HG03378 (cell line): ENCODE measurements at regions not wholly inside any gene's neighbourhood (a gene's known extent, or its start where the extent isn't known, plus 50 kb on each side); places are given as distances from the start of the nearest gene placed in this dataset.

Experiments used
- ATAC-seq: cut with Tn5 transposase; IDR thresholded peaks from one replicate; pipeline ENCODE4 v1.9.1; 2021; ENCODE audit warnings: mild to moderate bottlenecking, moderate library complexity; ENCODE audit not compliant: unreplicated experiment

DNA sequence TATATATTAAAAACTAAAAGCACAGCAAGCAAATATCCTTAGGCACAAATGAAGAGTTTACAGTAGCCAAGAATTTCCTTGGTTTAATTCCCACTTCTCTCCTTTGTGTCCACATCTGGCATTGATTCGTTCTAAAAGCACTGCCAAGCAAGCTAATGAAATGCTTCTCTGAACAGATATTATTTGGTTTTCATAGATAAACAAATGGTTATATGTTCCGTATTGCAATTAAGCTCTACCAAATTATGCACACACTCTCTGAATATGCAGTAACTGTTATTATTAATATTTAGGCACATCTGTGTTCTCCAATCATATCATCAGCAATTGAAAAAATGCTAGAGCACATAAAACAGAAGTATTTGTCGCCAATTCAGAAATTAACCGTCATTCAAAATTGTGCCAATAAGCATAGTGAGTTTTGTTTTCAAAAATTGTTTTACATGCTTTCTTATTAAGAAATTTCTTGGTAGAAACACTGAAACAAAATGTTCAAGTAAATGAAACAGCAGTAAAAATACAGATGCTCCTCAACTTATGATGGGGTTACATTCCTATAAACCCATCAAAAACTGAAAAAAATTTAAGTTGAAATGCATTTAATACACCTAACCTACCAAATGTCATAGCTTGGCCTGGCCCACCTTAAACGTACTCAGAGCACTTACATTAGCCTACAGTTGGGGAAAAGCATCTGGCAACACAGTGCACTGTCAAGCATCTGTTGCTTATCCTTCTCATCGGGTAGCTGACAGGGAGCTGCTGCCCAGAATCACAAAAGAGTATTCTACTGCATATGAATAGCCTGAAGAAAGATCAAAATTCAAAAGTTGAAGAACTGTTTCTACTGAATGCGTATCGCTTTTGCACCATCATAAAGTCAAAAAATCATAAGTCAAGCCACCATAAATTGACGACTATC is 2134.7 kb downstream of the PCDH9 start:
- ATAC-seq: no peak

DNA sequence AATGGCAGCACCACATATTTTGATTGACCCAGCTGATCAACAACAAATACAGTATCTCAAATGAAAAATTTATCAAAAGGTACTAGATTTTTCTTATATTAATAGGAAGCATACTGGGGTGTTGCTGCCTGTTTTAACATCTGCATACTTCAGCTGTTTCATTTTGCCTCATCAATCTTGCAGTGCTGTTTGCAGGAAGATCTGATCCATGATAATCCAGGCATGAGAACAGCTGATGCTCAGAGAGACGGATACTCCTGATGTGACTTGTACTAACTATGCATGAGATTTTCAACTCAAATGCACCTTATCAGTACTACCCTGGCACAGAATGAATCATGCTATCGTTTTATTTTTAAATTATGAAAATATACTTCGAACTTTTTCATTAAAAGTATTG is 2136.8 kb downstream of the PCDH9 start:
- no peak for ATAC-seq

DNA sequence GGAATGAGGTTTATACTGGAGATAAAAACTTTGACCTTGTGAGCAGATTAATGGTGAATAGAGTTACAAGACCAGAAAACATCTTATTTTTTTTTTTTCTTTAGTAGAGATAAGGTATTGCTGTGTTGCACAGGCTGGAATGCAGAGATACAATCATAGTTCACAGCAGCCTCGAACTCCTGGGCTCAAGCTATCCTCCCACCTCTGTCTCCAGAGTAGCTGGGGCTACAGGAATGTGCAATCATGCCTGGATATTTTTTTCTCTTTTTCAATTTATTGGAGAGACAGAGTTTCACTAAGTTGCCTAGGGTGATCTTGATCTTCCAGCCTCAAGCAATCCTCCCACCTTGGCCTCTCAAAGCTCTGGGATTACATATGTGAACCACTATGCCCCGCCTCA is 2139.1 kb downstream of the PCDH9 start:
- ATAC-seq: no peak

DNA sequence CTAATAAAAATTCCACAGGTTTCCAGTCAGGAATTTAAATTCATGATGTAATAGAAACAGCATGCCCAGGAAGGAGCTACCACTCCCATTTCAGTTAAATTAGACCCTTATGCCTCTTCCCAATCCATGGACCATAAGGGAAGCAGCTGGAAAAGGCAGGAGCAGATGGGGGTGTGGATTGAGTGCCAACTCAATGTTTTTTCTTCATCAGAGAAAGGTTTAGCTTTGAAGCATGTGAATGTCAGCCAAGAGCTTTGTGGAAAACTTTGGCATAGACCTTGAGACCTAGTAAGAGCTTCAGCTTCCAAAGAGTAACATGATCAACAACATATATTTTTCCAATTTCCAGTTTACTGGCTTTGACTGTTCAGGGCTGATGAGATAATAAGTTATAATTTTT is 2139.9 kb downstream of the PCDH9 start:
- no peak for ATAC-seq

DNA sequence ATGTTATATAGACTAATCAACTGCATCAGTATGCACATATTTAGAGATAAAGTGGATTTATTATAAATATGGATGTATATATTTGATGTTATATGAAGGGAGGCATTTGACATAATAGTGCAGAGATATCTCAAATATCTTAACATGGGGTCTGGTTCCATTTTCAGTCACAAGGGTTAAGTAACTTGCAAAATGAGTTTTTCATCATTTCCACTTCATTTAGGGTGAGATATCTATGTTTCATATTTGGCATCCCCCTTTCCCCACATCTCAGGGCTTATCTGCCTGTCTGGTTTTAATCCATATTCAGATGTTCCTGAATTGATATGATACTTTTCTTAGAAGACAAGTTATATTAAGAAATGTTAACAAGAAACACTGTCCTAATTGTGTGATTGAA is 2141.2 kb downstream of the PCDH9 start:
- ATAC-seq: no peak

DNA sequence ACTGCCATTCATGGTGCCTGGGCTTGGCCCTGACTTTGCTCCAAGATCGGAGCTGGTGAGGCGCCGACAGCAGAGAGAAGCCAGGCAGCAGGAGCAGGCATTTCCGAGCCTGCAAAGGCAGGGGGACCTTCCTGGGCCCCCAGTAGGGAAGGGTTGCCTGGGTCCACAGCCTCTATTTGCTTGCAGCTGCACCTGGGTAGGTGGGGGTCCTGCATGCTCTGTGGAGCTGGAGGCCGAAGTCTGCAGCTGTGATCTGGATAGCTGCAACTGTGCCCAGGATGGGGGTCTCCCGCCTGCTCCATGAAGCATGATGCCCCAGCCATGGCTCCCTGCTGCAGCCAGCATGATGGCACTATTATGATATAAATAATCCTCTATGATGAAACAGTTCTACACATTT is 2144.2 kb downstream of the PCDH9 start:
- no peak for ATAC-seq

DNA sequence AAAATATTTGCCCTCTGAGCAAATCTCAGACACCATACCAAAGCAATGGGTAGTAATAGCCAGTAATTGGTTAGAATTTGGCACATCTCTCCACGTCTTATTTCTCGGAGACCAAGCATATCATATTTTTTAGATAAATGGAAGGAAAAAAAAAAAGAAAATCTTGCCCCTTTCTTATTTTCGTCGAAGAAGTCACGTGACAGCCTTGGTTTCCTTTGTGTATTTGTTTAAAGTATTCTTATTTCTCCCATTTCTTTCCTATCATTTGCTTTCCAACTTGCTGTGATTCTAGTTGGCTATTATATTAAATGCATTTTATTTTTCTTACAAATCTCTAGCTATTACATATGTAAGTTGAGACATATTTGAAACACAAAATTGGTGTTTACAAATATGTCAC is 2155.9 kb downstream of the PCDH9 start:
- ATAC-seq: no peak

DNA sequence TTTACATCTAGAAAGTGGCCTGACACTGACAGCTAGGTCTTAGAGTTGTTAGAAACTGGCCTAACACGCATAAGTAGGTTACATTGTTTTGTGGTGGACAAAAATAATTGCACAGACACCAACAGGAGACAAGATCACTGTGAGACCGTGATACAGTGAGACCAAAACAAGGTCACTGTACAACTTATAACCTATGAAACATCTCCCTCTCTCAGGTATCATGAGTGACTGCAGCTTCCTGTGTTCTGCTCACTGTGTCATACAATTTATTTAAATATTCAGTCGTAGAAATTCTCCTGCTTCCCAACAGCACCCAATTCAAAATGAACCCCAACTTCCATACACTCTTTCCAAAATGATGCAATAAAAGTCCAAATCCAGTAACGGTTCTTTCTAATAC is 2165.2 kb downstream of the PCDH9 start:
- ATAC-seq: no peak

DNA sequence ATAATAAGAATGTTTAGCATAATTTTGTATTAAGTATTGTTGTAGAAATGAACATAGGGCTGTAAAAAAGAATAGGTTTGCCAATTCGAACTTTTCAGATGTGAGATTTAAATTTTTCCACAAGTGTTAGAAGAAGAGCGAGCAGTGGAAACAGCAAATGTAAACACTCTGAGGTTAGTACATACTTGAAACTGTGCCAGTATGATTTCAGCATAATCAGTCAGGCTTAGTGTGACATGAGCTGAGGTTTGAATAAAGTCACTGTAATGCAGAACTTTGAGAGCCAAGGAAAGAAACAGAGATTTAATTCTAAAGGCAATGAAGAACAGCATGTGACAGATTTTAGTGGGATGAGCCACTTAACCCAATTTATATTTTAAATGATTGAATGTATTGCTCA is 2166.4 kb downstream of the PCDH9 start:
- ATAC-seq: no peak

DNA sequence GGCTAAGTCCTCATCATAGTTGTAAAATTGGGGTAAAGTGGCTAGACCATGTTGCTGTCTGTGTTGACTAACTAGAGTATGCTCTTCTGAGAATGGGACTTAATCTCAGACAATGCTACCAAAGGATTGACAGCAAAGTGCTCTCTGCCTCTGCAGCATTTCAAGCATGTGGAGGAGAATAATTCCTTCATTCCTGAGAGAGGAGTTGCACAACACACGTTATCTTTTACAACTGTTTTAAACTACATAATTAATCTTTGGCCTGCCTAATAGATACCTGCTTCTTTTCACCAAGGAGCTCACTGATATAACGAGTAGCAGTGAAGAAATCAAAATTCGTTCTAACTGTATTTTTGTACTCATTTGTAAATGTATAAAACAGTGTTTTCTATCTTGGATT is 2172.2 kb downstream of the PCDH9 start:
- ATAC-seq: no peak

DNA sequence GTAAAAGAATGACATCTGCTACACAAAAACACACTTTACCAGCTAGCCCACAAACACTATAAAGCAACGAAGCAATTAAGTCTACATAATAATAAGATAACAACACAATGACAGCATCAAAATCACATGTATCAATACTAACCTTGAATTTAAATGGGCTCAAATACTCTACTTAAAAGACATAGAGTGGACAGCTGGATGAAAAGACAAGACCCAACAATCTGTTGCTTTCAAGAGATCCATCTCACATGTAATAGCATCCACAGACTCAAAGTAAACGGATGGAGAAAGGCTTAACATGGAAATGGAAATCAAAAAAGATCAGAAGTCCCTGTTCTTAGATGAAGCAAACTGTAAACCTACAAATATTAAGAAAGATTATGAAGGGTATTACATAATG is 2175.9 kb downstream of the PCDH9 start:
- no peak for ATAC-seq

DNA sequence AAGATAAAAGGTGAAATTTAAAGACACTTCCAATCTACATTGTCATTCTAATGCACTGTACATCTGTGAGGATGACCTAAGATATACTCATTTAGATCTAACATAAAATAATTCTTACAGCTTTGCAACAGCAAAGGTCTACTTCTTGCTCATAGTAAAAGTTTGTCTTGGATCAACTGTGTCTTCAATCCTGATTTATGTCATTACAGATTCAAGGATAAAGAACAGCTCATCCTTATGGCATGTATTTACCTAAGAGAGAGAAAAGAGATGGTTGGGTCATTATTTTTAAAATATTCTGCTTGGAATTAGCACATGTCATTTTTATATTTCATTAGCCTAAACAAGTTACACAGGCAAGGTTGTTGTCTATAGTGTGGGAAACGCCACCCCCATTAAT is 2193.1 kb downstream of the PCDH9 start:
- ATAC-seq: no peak

DNA sequence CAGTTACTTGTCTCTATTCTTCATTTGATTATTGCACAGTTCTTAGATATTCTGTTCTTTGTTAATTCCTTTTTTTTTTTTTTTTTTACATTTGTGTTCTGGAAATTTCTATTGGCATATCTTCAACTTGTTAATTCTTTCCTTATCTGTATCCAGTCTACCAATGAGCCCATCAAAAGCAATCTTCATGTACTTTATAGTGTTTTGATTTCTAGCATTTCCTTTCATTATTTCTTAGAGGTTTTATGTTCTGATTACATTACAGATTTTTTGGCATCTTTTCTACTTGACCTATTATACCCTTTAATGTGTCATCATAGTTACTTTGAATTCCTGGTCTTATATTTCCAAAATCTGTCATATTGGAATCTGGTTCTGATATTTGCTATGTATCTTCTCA is 2194.8 kb downstream of the PCDH9 start:
- ATAC-seq: no peak

DNA sequence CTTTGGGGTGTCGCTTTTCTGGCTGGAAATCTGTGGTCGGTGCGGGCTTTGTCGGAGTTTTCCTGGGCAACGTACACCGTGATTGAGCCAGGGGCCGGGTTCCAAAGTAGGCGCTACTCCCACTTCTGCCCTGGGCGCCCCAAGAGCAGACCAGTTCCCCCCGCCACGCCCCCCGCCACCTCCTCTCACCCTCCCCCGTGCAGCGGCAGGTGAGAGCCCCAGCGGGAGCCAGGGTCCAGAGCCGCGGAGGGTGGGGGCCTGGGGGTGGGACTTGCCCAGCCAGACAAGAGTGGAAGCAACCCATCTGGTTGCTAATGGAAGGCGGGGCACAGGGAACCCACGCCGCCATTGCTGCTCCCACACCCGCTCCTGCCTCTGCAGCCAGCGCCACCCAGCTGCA is 2195.9 kb downstream of the PCDH9 start:
- no peak for ATAC-seq

DNA sequence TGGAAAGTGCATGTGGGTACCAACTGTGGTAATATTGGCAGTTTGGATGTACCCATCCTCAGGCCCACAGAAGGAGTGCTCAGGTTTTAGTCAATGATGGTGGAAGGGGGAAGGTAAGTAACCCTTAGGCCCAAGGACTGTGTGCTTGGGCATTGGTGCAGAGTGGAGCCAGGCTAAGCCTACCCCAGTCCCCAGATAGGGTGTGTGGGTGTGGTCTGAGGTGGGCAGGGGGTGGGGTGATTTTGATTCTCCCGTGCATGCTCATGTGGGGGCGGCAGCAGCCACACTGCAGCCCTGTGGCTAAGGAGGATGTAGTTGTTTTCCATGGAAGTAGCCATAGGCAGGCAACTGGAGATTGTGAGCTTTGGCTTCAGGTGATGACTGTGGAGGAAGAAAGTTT is 2197.3 kb downstream of the PCDH9 start:
- no peak for ATAC-seq

DNA sequence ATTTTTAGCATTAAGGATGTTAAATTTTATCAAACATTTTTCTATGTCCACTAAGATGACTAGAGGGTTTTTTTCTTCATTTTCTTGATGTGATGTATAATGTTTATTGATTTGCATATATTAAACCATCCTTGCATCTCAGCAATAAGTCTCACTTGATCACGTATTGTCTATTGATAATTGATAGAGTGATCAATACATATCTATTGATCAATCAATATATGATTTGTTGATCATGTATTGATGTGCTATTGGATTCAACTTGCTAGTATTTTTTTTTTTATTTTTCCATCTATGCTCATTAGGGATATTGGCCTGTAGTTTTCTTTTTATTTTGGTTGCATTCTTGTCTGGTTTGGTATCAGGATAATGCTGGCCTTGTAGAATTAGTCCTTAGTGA is 2202.0 kb downstream of the PCDH9 start:
- no peak for ATAC-seq

DNA sequence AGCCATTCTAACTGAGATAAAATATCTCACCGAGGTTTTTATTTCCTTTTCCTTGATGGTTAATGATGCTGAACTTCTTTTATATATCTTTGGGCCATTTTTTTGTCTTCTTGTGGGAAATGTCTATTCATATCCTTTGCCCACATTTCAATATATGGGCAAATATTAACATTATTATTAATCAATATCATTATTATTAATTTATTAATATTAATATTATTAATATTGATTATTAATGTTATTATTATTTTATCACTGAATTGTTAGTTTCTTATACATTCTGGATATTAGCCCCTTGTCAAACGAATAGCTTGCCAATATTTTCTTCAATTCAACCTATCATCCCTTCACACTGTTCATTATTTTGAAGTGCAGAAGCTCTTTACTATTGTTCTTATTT is 2203.6 kb downstream of the PCDH9 start:
- no peak for ATAC-seq

DNA sequence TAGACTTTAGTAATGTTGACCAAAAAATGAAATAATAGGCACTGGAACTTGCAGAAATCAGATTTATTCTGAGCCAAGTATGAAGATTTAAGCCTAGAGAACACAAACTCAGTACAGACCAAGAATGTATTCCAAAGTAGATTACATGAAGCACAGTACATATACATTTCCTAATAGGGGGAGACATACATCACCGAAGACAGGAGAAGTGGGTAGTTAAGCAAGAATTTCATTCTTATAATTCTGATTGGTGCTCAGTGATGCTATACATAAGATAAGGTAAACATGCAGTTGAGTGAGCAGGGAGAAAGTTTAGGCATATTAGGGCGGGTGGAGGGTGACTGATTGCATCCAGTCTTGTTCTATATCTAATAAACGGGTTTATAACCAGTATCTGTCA is 2218.8 kb downstream of the PCDH9 start:
- ATAC-seq: no peak

DNA sequence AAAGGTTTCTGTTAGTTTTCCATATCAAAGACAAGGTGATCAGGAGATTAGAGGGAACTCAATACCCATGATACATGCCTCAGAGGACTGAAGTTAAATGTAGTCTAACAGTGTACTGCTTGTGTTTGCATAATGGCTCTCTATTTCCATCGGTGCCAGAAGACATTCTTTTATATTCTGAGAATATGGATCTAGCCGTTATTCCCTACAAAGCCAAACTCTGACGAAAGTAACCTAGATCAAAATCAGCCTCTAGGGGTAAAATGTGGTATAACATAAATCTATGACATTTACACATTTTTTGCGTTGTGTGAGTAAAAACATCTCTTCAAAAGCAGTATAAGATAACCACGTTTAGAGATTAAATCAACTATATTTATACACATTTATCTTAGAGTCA is 2232.7 kb downstream of the PCDH9 start:
- no peak for ATAC-seq

DNA sequence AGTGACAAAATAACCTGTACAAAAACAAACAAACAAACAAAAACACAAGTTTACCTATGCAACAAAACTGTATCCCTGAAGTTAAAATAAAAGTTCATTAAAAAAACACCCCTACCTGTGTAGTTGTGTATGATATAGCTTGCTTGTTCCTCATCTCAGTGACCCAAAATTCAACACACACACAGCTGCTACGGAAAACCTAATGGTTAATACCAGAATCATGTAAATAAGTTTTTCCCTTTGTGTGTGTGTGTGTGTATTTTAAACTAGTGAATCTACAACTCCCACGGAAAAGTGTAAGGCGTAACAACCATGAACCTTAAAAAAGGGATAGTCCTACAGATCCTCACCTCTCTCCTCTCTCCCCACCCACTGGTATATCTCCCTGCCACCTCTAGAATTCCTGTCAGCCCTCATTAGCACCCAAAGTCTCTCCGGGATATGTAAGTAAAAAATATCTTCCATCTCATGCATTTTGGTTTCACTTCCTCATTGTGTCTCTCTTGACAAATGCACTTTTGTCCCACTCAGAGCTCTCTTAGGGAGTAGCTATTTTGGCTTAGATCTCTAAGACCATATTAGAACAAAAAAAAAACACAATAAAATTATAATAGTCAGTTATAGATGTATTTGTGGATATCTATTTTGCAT is 2236.5 kb downstream of the PCDH9 start:
- peak; percentile 67 for ATAC-seq

DNA sequence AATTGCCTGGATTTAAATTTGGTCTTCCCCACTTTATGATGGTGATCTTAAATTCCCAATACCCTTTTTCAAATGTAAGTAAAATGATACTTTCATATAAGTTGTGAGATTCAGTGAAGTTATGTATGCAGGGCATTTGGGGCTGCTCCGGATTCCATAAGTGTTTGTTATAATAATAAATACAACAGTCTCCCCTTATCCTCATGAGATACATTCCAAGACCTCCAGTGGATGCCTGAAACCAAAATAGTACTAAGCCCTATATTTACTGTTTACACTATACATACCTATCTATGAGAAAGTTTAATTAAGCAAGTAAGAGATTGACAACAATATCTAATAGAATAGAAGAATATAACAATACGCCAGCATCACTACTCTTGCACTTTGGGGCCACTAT is 2237.8 kb downstream of the PCDH9 start:
- no peak for ATAC-seq

DNA sequence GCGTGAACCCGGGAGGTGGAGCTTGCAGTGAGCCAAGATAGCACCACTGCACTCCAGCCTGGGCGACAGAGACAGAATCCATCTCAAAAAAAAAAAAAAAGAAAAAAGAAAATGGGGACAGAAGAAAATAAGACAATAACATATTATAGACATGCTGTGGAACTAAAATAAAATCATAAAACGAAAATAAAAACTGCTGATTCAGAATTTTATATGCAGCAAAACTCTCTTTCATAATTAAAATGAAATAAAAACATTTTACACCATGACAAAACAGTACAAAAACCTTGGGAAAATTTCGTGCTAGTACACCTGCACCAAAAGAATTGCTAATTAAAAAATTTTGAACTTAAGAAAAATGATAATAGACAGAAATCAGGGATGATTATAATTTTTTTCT is 2245.1 kb downstream of the PCDH9 start:
- ATAC-seq: no peak

DNA sequence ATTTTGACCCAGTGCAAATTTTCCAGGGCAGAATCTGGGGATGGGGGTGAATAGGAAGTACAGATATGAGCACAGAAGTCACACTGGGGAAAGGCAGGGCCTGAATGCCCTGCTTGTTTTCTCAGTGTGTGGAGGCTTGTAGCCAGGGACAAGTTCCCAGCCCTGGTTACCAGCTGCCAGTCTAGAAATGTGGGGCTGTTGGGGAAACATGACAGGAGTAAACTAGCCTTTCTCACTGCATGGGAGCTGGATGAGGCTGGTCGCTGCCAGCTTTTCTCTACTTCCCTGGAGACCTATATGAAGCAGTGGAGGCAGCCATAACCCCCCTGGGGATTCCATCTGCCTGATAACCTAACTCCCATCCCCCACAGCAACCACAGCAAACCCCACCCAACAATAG is 2267.7 kb downstream of the PCDH9 start:
- ATAC-seq: no peak
